MM.1S (cell line): ENCODE measurements at regions not wholly inside any gene's neighbourhood (a gene's known extent, or its start where the extent isn't known, plus 50 kb on each side); places are given as distances from the start of the nearest gene placed in this dataset.

Experiments
- CTCF ChIP-seq: fragments of 300-600 bp; sonication (generic); IDR thresholded peaks from 2 replicates; pipeline ENCODE4 v1.5.1; 2016; ENCODE audit warnings: antibody characterized with exemption, low read length, mixed read lengths
- EZH2phosphoT487 ChIP-seq: fragments of 300-600 bp; sonication (generic); IDR thresholded peaks from 2 replicates; pipeline ENCODE4 v1.6.1; 2018; ENCODE audit warnings: antibody characterized with exemption, low read length

GRCh38 chr18:39838831-39839230, 2116.2 kb upstream of the PIK3C3 start:
- no peak for TF ChIP-seq EZH2phosphoT487
- TF ChIP-seq CTCF, result no peak
